IPS-18a (cell line): ENCODE measurements at regions not wholly inside any gene's neighbourhood (a gene's known extent, or its start where the extent isn't known, plus 50 kb on each side); places are given as distances from the start of the nearest gene placed in this dataset.

Experiments used
- H3K27ac ChIP-seq: one replicate; pipeline ENCODE4 v1.5.1; 2013; ENCODE audit warnings: low read length
- H3K27me3 ChIP-seq: one replicate; pipeline ENCODE4 v1.6.1; 2013; ENCODE audit warnings: mild to moderate bottlenecking, low read length; ENCODE audit not compliant: control insufficient read depth, insufficient read depth
- H3K36me3 ChIP-seq: one replicate; pipeline ENCODE4 v1.6.1; 2013; ENCODE audit warnings: low read depth, low read length; ENCODE audit not compliant: control insufficient read depth
- H3K4me1 ChIP-seq: one replicate; pipeline ENCODE4 v1.6.1; 2013; ENCODE audit warnings: low read depth, low read length; ENCODE audit not compliant: control insufficient read depth
- H3K4me3 ChIP-seq: one replicate; pipeline ENCODE4 v1.5.1; 2013; ENCODE audit warnings: low read length
- H3K9ac ChIP-seq: one replicate; pipeline ENCODE4 v1.6.1; 2013; ENCODE audit warnings: mild to moderate bottlenecking, low read length, moderate library complexity
- H3K9me3 ChIP-seq: one replicate; pipeline ENCODE4 v1.6.1; 2013; ENCODE audit warnings: low read depth, low read length; ENCODE audit not compliant: control insufficient read depth

DNA sequence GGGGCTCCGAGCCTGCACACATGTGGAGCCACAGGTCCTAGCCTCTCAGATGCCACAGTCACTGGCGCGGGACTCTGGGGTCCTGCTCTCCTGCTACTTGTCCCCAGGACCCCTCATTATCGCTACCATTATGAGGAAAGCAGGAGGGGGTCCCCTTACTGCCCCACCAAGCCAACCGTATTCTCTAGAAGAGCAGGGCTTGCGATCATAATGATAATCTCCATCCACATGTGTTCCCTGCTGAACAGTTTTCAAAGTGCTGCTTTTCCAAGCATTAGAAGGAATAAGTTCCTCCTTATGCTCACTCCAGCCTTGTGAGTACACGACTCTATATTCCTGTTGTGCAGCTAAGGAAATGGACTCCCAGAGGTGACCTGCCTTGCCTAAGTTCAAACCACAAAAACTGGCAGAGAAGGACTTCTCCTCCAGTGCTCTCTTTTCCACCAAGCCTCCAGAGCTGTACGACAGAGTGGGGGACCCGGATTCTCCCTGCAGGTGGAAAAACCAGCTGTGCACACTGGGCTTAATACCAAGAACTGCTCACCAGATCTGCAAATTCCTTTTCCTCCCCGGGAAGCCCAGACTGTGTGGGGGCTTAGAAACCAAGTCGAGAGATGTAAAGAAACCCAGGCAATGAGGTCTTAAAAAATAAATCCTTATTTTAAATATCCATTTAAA lies 92.8 kb upstream of the DRD2 start:
- H3K36me3 ChIP-seq = no peaks in the 10 kb centered on the region
- H3K27ac ChIP-seq = no peak overlapping the region
- H3K4me1 ChIP-seq = peaks cover 19% of the 10 kb centered on the region
- H3K9ac ChIP-seq = no peak overlapping the region
- H3K27me3 ChIP-seq = no peaks in the 10 kb centered on the region
- H3K4me3 ChIP-seq = no peak overlapping the region
- no peaks in the 10 kb centered on the region for H3K9me3 ChIP-seq

DNA sequence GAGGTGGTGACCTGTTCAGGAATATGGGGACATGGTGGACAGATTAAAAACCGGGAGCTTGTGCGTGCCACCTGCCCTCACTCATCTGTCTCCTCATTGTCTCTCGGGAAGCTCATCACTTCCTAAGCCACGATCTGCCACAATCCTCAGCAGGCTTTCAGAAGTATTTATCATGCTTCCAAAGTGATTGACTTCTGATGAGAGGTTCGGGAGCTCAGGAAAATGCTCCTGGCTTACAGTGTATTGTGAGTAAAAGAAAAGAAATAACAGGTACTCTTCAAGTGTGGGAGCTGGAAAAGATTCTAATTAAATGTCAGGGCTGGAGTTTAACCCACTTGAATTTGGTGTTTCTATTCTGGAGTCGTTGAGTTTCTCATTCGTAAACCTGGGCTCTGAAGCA lies 91.9 kb upstream of the DRD2 start:
- no peaks in the 10 kb centered on the region for H3K27me3 ChIP-seq
- peaks cover 27% of the 10 kb centered on the region for H3K4me1 ChIP-seq
- H3K27ac ChIP-seq = no peak overlapping the region
- no peak overlapping the region for H3K4me3 ChIP-seq
- no peak overlapping the region for H3K9ac ChIP-seq
- no peaks in the 10 kb centered on the region for H3K9me3 ChIP-seq
- H3K36me3 ChIP-seq = no peaks in the 10 kb centered on the region

DNA sequence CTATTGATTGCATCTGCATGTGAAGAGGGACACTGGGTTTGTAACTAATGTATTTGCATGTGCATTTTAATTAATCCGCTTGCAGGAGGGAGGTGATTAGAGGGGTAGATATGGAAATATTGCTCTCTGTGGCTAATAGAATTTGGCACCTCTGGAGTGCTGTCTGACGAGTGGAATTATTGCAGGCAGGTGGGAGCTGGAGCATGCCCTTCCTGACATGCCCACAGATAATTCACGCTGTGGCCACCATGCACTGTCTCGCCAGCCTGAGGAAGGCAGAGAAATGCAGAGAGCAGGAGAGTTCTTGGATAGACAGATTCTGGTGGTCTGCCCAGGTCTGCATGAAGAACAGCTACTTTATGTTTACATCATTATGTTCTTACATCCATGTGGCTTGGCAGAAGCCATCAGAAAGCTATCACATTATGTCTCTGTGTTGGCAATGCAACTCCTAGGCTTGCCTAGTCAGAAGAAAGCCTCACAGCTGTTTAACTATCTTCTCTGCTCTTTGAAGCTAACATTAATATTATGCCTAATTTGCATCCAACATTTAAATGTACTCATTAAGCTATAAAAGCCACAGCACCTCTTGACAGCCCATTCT lies 89.4 kb upstream of the DRD2 start:
- Histone ChIP-seq H3K4me1 (peaks cover 24% of the 10 kb centered on the region), H3K9me3 (no peaks in the 10 kb centered on the region), H3K4me3 (no peak overlapping the region), H3K9ac (no peak overlapping the region), H3K27me3 (no peaks in the 10 kb centered on the region), H3K27ac (no peak overlapping the region), H3K36me3 (no peaks in the 10 kb centered on the region)

DNA sequence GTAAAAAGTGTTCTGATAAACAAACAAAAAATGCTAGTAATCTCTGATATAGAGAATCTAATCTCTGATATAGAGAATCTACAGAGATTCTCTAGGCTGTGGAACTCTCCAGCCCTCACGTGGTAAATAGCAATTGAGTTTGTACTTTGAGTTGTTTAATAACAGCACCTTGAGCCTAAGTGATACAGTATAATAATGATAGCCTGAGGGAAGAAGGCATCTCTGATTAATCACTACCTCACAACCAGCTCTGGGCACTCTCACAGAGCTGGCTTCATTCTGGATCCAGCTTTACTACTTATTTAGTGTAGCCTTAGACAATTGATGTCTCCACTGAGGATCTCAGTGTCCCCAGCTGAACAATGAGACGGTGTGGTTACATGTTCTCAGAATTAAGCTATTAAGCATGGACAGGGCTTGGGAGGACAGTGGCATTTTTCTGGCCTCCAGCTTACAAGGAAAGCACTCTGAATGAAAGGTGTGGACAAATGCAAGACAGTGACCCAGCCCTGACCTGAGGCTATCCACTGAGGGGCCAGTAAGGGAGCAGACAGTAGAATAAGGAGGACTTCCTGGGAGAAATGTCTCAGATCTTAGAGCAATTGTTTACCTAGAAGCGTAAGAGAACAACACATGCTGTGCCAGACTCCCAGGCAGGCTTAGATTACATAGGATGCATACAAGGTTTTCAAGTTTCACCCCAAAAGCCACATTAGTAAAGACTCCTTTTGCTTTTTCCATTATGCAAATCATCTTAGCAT lies 88.7 kb upstream of the DRD2 start:
- Histone ChIP-seq H3K36me3 (no peaks in the 10 kb centered on the region), H3K4me3 (no peak overlapping the region), H3K9ac (no peak overlapping the region), H3K27me3 (no peaks in the 10 kb centered on the region), H3K4me1 (peaks cover 24% of the 10 kb centered on the region), H3K27ac (no peak overlapping the region), H3K9me3 (no peaks in the 10 kb centered on the region)

DNA sequence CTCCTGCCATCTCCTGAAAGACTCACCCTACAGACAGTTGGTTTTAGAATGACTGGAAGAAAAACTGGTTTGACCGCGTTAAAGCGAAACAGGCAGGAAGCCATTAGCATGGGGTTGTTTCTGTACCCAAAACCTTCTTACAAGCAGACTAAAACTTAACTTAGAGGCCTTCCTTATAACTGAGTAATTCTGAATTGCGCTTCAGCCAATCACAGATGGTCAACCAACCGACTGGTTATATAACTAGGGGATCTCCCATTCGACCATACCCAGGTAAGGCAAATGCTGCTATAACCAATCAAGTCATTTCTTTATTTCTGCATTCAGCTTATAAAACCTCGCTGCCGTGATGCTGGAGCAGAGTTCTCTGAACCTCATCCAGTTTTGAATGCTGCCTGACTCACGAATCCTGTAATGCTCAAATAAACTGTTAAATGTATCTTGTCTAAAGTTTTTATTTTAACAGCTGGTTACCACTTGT lies 87.8 kb upstream of the DRD2 start:
- no peaks in the 10 kb centered on the region for H3K9me3 ChIP-seq
- H3K4me1 ChIP-seq = peaks cover 15% of the 10 kb centered on the region
- H3K27ac ChIP-seq = no peak overlapping the region
- H3K27me3 ChIP-seq = no peaks in the 10 kb centered on the region
- no peak overlapping the region for H3K9ac ChIP-seq
- H3K36me3 ChIP-seq = no peaks in the 10 kb centered on the region
- H3K4me3 ChIP-seq = no peak overlapping the region

DNA sequence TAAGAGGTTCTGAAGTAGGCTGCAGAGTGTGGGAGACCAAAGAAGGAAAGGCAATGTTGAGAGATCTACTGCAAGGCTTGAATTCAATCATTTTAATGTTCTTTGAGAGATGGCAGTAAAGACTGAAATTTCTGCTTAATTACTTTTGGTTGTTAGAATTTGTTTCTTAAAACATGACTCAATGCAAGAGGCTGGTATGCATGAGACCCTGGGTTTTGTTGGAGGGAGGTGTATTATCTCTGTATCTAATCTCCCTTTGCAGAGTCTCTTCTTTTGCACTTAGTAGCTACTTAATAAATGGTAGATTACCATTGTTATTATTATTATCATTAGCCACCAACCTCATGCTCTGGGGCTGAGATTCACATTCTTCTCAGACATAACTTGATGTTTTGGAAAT lies 87.4 kb upstream of the DRD2 start:
- Histone ChIP-seq H3K27ac (no peak overlapping the region), H3K27me3 (no peaks in the 10 kb centered on the region), H3K4me3 (no peak overlapping the region), H3K4me1 (peaks cover 12% of the 10 kb centered on the region), H3K9me3 (no peaks in the 10 kb centered on the region), H3K9ac (no peak overlapping the region), H3K36me3 (no peaks in the 10 kb centered on the region)

DNA sequence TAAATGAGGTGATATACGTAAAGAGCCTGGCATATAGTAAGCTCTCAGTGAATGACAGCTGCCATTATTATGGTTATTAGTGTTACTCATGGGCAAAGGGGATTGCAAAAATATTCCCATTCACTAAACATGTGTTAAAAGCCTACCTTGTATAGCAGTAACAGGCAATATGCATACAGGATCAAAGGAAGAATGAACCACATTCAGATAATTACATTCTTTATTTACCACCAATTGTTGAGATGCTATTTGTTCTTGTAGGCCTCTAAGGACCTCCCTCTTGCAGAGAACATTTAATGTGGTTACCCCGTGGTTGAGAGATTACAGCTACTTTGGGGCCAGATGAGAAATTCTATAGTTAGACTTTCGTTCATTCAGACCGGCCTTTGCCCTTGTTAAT lies 82.7 kb upstream of the DRD2 start:
- Histone ChIP-seq H3K4me1 (peaks cover 34% of the 10 kb centered on the region), H3K9me3 (no peaks in the 10 kb centered on the region), H3K4me3 (no peak overlapping the region), H3K27ac (no peak overlapping the region), H3K36me3 (no peaks in the 10 kb centered on the region), H3K9ac (no peak overlapping the region), H3K27me3 (no peaks in the 10 kb centered on the region)

DNA sequence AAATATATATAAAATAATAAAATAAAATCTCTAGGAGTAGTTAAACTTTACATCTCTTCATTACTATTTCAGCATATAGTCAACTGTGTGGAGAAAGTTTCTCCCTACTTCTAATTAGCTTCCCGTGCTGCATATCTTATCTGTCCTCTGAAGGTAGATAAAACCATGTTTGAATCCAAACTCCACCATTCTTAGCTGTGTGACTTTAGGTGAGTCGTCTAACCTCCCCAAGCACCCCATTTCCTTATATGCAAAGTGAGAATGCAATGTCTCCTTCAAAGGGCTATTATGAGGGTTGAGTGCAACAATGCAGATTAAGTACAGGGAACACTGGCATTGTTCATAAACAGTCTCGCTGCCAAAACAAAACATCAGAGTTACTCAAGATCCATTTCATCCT lies 80.8 kb upstream of the DRD2 start:
- Histone ChIP-seq H3K4me1 (peaks cover 30% of the 10 kb centered on the region), H3K9me3 (no peaks in the 10 kb centered on the region), H3K27me3 (no peaks in the 10 kb centered on the region), H3K9ac (no peak overlapping the region), H3K36me3 (no peaks in the 10 kb centered on the region), H3K27ac (no peak overlapping the region), H3K4me3 (no peak overlapping the region)

DNA sequence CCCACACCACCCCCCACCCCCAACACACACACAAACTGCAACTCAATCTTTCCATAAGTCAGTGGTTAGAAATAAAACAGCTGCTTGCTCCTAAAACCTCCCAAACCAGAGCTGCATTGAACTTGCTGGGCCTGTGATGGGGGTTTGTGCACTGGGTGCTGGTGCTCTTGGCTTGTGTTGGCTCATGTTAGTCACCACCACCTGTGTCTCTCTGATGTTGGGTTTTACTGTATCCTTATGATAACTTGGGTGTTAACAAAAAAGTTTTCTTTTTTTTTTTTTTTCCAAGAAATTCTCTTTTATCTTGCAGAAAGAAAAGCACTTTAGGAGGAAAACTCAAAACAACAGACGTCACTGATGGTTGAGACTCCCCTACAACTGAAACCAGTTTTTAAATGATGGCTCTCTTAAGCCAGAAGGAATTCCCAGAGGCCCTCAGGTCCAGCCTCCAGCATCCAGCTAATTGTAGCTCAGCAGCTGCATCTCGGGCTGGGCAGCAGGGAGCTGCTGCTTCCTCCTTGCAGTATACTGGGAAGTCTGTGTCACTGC lies 79.9 kb upstream of the DRD2 start:
- H3K27me3 ChIP-seq = no peaks in the 10 kb centered on the region
- H3K36me3 ChIP-seq = no peaks in the 10 kb centered on the region
- no peaks in the 10 kb centered on the region for H3K9me3 ChIP-seq
- H3K4me3 ChIP-seq = no peak overlapping the region
- H3K4me1 ChIP-seq = peaks cover 30% of the 10 kb centered on the region
- H3K27ac ChIP-seq = no peak overlapping the region
- H3K9ac ChIP-seq = no peak overlapping the region

DNA sequence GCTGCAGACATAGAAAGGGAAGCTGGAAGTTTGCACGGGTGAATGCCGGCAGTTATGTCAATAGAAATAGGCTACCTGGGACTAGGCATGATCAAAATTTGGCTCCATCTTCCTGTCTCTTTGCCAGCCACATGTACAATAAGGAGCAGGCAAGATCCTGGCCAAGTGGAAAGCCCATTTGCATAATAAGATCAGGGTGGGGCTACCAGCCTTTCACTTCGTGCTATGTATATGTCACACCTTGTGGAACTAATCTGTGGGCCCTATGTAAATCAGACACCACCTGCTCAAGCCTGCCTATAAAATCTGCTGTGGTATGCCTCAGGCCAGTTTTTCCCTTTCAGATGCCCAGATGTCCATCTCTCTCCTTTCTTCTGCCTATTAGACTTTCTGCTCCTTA lies 79.3 kb upstream of the DRD2 start:
- H3K36me3 ChIP-seq = no peaks in the 10 kb centered on the region
- H3K27ac ChIP-seq = no peak overlapping the region
- H3K9ac ChIP-seq = no peak overlapping the region
- no peaks in the 10 kb centered on the region for H3K27me3 ChIP-seq
- H3K4me1 ChIP-seq = peaks cover 30% of the 10 kb centered on the region
- H3K4me3 ChIP-seq = no peak overlapping the region
- no peaks in the 10 kb centered on the region for H3K9me3 ChIP-seq

DNA sequence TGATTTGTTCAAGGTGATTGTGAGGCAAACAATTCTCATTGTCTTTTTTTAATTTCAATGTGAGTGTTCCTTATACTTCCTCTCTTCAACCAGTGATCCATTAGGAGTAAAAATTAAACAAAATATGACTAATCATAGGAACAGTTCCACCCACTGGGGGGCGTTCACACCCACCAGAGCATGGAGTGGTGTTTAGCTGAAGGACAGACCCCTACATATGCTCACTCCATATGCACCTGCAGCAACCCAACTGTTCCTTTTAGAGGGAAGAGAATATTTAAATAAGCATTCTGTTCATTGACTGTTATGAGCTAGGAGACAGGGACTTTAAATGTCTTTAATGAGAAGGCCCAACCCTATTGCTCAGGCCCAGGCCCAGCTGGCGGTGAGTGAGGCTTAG lies 78.7 kb upstream of the DRD2 start:
- Histone ChIP-seq H3K27me3 (no peaks in the 10 kb centered on the region), H3K27ac (no peak overlapping the region), H3K9me3 (no peaks in the 10 kb centered on the region), H3K9ac (peak overlapping the region; percentile 22), H3K4me3 (no peak overlapping the region), H3K4me1 (peaks cover 30% of the 10 kb centered on the region), H3K36me3 (no peaks in the 10 kb centered on the region)
